GM19023 (cell line): ENCODE measurements at regions not wholly inside any gene's neighbourhood (a gene's known extent, or its start where the extent isn't known, plus 50 kb on each side); places are given as distances from the start of the nearest gene placed in this dataset.

Source experiments
- ATAC-seq: cut with Tn5 transposase; IDR thresholded peaks from one replicate; pipeline ENCODE4 v1.9.1; 2021; ENCODE audit warnings: mild to moderate bottlenecking, moderate library complexity; ENCODE audit not compliant: unreplicated experiment

DNA sequence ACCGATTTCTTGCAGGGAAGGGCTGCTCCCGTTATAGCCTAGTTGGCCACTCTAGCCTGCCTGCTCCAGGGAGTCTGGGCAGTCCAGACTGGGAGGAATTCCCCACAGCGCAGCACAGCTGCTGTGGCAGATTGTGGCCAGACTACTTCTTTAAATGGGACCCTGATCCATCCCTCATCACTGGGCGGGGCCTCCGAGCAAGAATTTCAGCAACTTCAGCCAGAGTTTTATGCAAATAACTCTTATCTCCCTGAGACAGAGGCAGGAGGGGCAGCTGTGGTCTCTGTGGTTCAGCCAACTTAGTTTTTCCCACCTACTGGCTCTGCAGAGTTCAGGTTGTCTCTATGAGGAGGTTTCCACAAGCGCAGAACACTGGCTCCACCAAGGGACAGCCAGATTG lies 1583.2 kb downstream of the SUCLG1 start:
- ATAC-seq = no peak

DNA sequence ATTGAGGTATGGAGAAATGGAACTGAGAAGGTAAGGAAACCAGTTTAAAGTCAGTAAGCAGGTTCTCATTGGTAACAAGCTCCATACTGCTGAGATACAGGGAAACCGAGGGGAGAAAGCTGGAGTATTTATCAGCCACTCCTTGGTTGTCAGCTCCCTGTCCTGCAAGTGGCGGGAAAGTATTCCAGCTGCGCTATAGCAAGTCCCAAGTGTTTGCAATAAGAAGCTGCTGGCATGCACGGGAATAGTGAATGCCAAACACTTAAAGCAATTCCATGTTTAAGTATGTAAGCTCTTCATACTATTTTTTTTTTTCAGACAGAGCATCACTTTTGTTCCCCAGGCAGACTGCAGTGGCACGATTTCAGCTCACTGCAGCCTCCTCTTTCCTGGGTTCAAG lies 1601.1 kb downstream of the SUCLG1 start:
- no peak for ATAC-seq

DNA sequence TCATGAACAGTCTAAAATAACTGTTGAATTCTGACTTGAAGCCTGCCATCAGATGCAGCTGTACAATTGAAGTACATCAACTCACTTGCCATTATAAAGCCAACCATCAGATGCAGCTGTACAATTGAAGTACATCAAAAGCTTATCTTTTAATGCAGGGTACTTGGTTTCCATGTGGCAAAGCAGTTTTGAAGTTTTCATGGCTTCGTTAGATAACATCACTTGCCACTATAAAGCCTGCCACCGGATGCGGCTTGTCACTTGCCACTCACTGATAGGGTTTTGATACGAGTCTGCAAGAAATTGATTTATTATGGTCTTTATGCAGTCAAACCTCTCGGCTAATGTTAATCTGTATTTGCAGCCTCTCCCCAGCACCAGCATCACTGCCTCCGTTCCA lies 1605.8 kb downstream of the SUCLG1 start:
- no peak for ATAC-seq

GRCh38 chr2:82852787-82853186 lies 1606.3 kb downstream of the SUCLG1 start:
- ATAC-seq = no peak

GRCh38 chr2:82848285-82848684 lies 1610.8 kb downstream of the SUCLG1 start:
- ATAC-seq = no peak

- no peak for ATAC-seq
Measured at GRCh38 chr2:82839036-82839435, 1620.0 kb downstream of the SUCLG1 start.

DNA sequence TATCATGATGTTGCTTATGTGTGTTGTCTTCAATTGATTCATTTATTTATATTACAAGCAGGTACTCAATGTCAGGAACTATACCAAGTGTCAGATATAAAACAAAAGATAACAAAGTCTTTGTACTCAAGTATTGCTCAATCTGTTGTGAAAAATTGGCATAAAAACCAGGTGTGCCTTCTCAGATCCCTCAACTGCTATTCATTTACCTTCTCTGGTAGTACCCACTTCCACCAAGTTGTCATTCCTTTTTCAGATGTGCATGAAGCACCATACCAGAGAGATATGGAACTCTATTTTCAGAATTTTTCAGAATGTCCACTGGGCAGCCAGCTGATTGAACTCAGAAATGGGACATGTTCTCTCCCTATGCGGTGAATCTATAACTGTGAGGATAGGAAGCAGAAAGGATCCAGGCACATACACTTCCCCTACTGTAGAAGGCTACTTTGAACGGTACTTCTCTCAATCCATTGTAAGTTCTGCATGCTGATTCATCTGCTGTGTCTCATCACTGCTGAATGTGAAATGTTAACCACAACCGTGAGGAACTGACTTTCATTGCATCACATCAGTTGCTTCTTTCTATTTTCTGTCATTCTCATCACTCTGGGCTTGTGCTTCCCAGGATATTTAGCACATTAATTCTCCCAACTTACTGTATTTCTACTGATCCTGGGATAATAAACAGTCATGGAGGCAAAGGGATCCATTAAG lies 1621.3 kb downstream of the SUCLG1 start:
- ATAC-seq = no peak

DNA sequence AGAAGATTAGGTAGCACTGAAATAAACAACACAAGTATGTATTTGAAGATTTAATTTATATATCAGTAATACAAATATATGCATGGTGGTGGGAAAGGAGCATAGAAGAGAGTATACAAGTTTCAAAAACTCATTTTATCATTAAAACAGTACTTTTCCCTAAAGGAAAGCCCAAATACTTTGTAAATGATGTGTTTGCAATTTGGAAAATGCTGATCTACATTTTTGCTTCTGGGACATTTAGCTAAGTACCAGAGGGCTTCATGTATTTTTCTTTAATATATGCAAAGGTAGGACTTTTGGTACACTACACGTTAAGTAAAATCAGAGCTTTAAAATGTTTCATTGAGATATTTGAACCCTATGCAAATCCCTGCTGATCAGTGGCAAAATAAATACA lies 1624.2 kb downstream of the SUCLG1 start:
- no peak for ATAC-seq

DNA sequence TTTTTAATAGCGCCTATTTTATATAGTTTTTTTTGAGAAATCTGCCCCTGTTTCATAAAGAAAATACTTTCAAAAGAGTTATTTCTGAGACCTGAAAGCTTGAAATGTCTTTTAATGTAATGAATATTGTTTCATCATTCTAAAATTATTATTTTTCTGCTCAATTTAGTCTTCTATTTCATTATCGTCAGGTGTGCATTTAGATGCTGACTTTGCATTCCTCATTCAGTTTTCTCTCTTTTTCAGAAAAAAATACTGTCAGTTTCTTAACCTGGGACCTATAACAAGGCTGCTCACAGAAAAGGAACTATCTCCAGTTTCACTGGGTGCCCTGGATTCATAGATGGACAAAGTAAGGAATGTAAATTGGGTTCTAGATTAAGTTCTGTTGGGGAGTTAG lies 1631.7 kb downstream of the SUCLG1 start:
- no peak for ATAC-seq

DNA sequence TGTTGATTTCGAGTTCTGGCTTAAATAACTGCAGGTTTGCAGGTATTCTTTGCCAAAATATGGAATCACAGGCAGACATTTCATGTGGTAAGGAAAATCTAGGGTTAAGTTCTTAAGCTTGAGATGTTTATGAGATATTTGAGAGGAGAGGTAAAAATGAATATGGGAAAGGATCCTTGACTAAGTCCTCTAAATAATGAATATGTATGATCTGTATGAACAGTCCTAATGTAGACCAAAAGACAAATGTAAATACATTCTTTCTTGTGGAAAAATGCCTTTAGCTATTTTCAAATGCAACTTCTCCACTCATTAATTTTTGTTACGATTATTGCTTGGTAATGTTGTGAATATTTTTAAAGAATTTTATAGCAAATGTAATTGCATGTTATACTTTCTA lies 1632.6 kb downstream of the SUCLG1 start:
- no peak for ATAC-seq

DNA sequence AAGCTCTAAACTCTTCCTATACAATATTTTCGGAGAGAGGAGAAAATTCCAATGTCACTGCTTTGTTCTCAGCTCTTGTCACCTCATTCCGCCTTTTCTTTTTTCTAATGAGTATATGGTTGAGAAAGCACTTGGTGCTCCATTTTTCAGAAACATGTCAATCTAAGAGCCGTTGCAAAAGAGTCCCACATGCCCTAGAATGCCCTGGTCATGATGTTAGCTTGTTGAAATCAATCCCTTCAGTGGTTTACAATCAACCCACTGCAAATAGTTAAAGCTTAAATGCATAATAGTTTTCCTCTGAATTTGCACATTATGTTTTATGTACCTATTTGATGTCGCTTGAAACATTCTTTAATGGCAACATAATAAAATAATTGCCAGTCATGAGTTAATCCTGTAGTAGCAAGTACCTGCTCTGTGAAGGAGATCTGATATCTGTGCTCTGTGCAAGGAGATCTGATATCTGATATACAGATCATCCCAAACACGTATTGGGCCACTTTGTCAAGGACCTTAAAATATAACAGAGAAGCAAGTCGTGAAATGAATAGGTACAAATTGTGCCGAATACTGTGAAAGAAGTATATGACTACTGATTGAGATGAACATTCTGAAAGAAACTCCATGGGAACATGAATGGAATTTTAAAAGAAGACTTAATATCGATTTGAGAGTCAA lies 1633.5 kb downstream of the SUCLG1 start:
- ATAC-seq = no peak

DNA sequence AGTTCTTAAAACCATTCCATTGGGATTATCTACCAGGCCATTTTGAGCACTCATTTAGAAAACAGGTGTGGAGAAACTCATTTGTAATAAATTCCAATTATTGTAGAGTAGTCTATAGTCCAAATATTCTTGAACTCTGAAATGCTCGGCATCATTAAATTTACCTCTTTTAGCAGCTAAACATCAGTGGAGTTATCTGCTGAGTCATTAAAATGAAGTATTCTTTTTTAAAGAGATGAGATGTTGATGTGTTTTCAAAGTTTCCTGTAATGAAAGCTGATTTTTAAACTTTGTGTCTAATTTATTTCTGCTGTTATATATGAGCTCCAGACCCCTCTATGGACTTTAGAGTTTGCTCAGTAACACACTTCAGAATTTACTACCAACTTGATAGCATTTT lies 1635.2 kb downstream of the SUCLG1 start:
- ATAC-seq = no peak

DNA sequence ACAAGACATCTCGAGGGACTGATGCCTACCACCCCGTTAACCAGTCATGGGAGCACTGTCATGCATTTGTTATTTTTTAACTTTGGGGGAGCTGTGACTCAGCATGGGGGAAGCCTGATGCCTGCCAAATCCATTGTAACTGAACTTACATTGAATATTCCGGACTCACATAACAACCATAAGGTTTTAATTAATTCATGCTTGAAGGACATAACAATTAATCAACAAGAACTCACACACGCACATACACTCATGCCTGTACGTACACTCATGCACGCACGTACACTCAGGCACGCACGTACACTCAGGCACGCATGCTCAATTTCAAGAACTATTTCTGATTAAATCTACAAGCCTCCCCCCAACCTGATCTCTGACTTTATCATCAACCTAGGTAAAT lies 1639.1 kb downstream of the SUCLG1 start:
- ATAC-seq = no peak

DNA sequence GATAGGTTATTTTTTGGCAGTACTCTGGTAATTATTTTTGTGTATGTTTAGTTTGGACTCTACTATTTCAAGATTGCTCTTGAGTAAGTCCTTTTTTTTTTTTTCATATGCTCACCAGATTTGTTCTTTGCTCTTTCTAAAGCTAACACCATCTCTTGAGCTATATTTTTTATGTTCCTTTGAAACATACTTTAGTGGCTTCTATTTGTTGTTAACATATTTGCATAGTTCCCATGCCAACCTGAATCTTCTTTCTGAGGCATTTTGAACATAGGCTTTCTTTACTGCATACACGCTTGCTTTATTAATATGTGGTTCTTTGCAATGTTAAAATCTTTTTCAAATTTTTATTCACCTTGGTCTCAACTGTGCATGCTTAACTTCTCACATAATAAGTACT lies 1644.9 kb downstream of the SUCLG1 start:
- ATAC-seq = no peak

GRCh38 chr2:82811946-82812345 lies 1647.1 kb downstream of the SUCLG1 start:
- ATAC-seq = no peak

GRCh38 chr2:82803307-82803706 lies 1655.8 kb downstream of the SUCLG1 start:
- ATAC-seq = no peak

DNA sequence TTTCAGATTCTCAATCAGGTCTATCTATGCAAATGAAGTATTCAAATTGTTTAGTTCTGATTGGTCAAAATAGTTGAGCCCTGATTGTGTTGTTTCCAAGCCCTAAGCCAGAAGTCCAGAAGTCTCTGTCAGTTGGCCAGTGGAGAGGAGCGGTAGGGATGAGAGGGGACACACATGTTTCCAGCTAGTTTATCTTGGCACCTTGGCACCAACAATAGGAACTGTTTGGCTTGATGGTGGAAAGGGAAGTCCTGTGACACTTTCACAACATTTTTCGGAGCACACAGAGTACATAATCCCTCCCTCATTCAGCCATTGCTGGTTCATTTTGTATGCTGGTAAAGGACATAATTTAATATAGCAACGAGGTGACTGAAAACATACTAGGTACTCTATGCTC lies 1661.6 kb downstream of the SUCLG1 start:
- ATAC-seq = no peak

- ATAC-seq = no peak
Measured at GRCh38 chr2:82796132-82796531, 1662.9 kb downstream of the SUCLG1 start.

DNA sequence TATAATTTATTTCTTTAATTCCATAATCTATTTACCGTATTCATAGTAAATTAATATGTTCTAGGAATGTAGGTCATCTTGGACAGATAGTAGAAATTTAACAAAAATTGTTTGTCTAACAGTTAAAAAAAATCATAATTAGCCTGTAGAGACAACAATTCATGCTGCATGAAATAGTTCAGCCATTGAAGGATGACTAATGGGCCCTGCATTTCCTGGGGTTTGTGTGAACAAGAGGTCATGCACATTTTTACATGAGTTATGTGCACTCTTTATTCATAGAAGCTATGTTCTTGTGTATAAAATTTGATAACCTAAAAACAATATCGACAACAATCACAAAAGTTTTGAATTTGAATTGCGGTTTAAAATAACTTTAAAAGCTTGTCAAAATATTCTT lies 1663.6 kb downstream of the SUCLG1 start:
- no peak for ATAC-seq

DNA sequence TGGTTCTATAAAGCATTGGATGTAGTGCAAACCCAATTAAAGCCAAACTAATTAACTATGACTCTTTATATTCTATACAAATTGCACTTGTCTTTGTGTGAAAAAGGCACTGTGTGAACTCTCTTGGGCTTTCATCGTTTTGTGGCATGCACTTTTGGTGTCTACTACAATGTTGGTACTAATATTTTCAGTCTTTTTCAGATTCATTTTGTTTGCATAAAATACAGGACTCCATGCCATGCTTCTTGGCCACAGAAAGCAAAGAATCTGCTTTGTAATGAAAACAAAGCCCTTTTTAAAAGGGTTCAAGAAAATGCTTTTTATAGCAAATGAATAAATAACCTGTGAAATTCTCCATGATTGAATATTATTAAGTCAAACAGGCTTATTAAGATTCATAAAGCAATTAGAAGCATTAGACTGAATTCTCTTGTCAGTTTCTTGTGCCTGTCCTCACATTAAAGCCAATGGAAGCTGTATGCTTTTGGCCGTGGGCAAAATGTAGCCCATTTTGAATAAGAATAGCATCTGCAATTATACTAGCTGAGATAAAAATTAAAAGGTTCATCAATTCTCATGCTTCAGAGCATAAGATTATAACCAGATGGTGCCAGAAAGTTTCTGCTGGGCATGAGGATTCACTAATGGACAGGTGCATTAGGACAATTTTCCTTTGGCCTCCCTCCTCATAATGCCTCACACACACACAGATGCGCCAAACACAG lies 1665.2 kb downstream of the SUCLG1 start:
- no peak for ATAC-seq

DNA sequence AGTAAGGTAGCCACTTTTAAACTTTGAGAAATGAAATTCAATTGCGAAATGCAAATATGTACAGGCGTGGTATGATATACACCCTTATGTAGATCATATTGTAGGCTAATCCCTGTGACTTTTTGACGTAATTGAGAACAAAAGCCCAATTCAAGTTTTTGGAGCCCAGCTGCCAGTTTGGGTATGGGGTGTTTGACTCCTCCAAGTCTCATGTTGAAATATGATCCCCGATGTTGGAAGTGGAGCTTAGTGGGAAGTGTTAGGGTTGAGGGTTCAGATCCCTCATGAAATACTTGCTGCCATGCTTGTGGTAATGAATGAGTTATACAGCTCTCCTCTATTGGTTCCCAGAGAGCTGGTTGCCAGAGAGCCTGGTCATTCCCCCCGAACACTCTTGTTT lies 1666.8 kb downstream of the SUCLG1 start:
- ATAC-seq = no peak
